PC-9 (cell line): ENCODE measurements at regions not wholly inside any gene's neighbourhood (a gene's known extent, or its start where the extent isn't known, plus 50 kb on each side); places are given as distances from the start of the nearest gene placed in this dataset.
A peak's percentile ranks its signal among the peaks of the same experiment; 100 is the strongest.

Experiments
- BruUV-seq: library from RNA; stranded (reverse); fragments of 400-500 nt; replicated peaks from 2 replicates; lab custom pipeline; 2021; lab: Mats Ljungman, UMichigan
- CTCF ChIA-PET: fragments of 300-600 bp; sonication (Branson Sonifier 250); formaldehyde crosslinking; loops from one replicate; lab custom pipeline; 2022; ENCODE audit warnings: antibody characterized with exemption; lab: Charles Lee
- POLR2A ChIA-PET: fragments of 300-600 bp; sonication (Branson Sonifier 250); formaldehyde crosslinking; loops from one replicate; lab custom pipeline; 2022; ENCODE audit warnings: antibody characterized with exemption; ENCODE audit not compliant: unreplicated experiment; lab: Charles Lee
- DNase-seq, 2 experiments: peaks; one replicate each; pipeline versions ENCODE4 v3.0.0 to v3.0.0-alpha.2; 2015 to 2022; ENCODE audit warnings: mixed read lengths in 1 of 2
- H2AFZ ChIP-seq: fragments of 200-600 bp; sonication (generic); 2 replicates; pipeline ENCODE4 v1.8.1; 2017; ENCODE audit warnings: antibody characterized with exemption
- H3F3A ChIP-seq: fragments of 200-600 bp; sonication (generic); 2 replicates; pipeline ENCODE4 v1.8.1; 2017; ENCODE audit warnings: antibody characterized with exemption, mild to moderate bottlenecking, low read depth; ENCODE audit not compliant: insufficient read depth
- H3K27ac ChIP-seq: fragments of 200-600 bp; sonication (generic); 2 replicates; pipeline ENCODE4 v1.6.1; 2016; ENCODE audit warnings: mixed run types
- H3K27me3 ChIP-seq: fragments of 200-600 bp; sonication (generic); 2 replicates; pipeline ENCODE4 v1.6.1; 2016; ENCODE audit warnings: low read depth, mixed run types; ENCODE audit not compliant: insufficient read depth
- H3K36me3 ChIP-seq: fragments of 200-600 bp; sonication (generic); 2 replicates; pipeline ENCODE4 v1.6.1; 2016; ENCODE audit warnings: low read depth, mixed run types
- H3K4me1 ChIP-seq: fragments of 200-600 bp; sonication (generic); replicated peaks from 2 replicates; pipeline ENCODE4 v1.6.1; 2016; ENCODE audit warnings: mixed run types; ENCODE audit not compliant: insufficient read depth
- H3K4me2 ChIP-seq: fragments of 200-600 bp; sonication (generic); 2 replicates; pipeline ENCODE4 v1.6.1; 2017; ENCODE audit warnings: mixed run types
- H3K4me3 ChIP-seq: fragments of 200-600 bp; sonication (generic); 2 replicates; pipeline ENCODE4 v1.6.1; 2016; ENCODE audit warnings: mixed run types
- H3K79me2 ChIP-seq: fragments of 200-600 bp; sonication (generic); 2 replicates; pipeline ENCODE4 v1.6.1; 2017; ENCODE audit warnings: low read depth, mixed run types
- H3K9me2 ChIP-seq: fragments of 200-600 bp; sonication (generic); 2 replicates; pipeline ENCODE4 v1.8.1; 2017; ENCODE audit warnings: mild to moderate bottlenecking; ENCODE audit not compliant: insufficient read depth
- H3K9me3 ChIP-seq: fragments of 200-600 bp; sonication (generic); 2 replicates; pipeline ENCODE4 v1.8.1; 2016; ENCODE audit warnings: low read depth; ENCODE audit not compliant: insufficient read depth
- H4K20me1 ChIP-seq: fragments of 200-600 bp; sonication (generic); 2 replicates; pipeline ENCODE4 v1.8.1; 2017; ENCODE audit not compliant: insufficient read depth
- CTCF ChIP-seq: fragments of 200-600 bp; sonication (generic); conservative IDR thresholded peaks from 2 replicates; pipeline ENCODE4 v1.6.1; 2017; ENCODE audit warnings: mixed run types, antibody characterized with exemption, mild to moderate bottlenecking, moderate library complexity
- EZH2 ChIP-seq: fragments of 200-600 bp; sonication (generic); IDR thresholded peaks from 2 replicates; pipeline ENCODE4 v1.8.0; 2017; ENCODE audit warnings: antibody characterized with exemption, low read depth
- intact Hi-C: fragments of 100-400 bp; cut with micrococcal nuclease; formaldehyde crosslinking; loops from one replicate; pipeline ENCODE4 v1.10.0; 2022; ENCODE audit not compliant: unreplicated experiment

- no peaks in the 10 kb centered on the region for H3K36me3 ChIP-seq
- peaks cover 26% of the 10 kb centered on the region for H3K4me1 ChIP-seq
- POLR2A ChIA-PET = interaction anchor here (0.7 to 1.3 kb wide), 2 partner anchors 100 to 103 kb away, joined by 4 to 7 read pairs; partner anchors contain the start of gene EFNB1
- no peak overlapping the region for H3K27ac ChIP-seq
- peak in 1 of 2 experiments; percentile 34 for DNase-seq
- CTCF ChIA-PET = no interaction called here
- TF ChIP-seq EZH2 (no peak), CTCF (no peak)
- H3K27me3 ChIP-seq = no peaks in the 10 kb centered on the region
- H3K9me3 ChIP-seq = no peaks in the 10 kb centered on the region
- intact Hi-C loops = loop anchor here (2.0 to 5.0 kb wide), 3 partner anchors 66 to 103 kb away; partner anchors contain the start of gene EFNB1
- no peak overlapping the region for H3K4me2 ChIP-seq
- H4K20me1 ChIP-seq = no peaks in the 10 kb centered on the region
- H3K79me2 ChIP-seq = no peaks in the 10 kb centered on the region
- H3K4me3 ChIP-seq = no peak overlapping the region
- BruUV-seq = no TSS peak
- no peaks in the 10 kb centered on the region for H3K9me2 ChIP-seq
- H2AFZ ChIP-seq = no peak overlapping the region
- H3F3A ChIP-seq = no peaks in the 10 kb centered on the region
These were observed 102.5 kb downstream of the EFNB1 start for GRCh38 chrX:68931345-68931744.

DNA sequence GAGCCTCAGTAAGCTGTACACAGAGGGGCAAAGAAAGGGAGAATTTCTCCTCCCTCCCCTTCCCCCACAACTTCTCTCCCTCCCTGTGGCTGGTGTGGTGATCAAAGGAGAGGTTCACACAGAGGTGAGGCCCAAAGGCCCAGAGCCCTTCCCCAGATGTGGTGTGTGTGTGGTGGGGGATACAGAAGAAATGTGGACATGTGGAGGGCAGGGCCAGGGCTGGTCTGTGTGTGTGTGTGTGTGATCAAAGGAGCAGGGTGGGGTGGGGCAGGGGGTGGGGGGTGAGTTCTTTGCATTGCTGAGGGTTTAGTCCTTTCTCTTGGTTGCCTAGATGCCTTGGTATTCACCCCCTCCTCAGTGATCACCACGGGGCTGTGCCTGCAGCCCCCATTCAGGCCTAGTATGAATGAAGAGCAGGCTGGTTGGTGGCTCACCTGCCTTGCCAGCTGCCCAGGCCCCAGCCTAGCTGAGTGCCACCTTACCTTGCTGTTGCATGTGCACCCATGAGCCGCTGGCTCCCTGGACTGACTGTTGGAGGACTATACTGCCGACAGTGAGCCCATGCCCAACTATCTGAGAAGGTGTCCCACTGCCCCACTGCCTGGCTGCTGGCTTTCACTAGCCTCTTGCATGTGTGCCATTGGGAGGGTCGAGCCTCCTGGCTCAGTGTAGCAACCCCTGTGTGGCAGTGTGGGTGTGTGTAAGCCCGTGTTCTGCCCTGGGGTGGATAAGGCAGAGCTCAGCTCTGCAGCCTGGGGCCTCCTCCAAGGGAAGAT lies 101.9 kb downstream of the EFNB1 start:
- ChIA-PET CTCF (no interaction called here), POLR2A (interaction anchor here (0.7 to 1.3 kb wide), 2 partner anchors 101 to 102 kb away, joined by 4 to 7 read pairs; partner anchors contain the start of gene EFNB1)
- BruUV-seq = no TSS peak
- peaks cover 26% of the 10 kb centered on the region for H3K4me1 ChIP-seq
- no peak overlapping the region for H2AFZ ChIP-seq
- no peaks in the 10 kb centered on the region for H4K20me1 ChIP-seq
- intact Hi-C loops = loop anchor here (2.0 to 5.0 kb wide), 3 partner anchors 67 to 102 kb away; partner anchors contain the start of gene EFNB1
- H3K27ac ChIP-seq = no peak overlapping the region
- DNase-seq = peak in 1 of 2 experiments; percentile 46
- no peaks in the 10 kb centered on the region for H3F3A ChIP-seq
- no peaks in the 10 kb centered on the region for H3K27me3 ChIP-seq
- no peaks in the 10 kb centered on the region for H3K36me3 ChIP-seq
- no peaks in the 10 kb centered on the region for H3K9me2 ChIP-seq
- no peaks in the 10 kb centered on the region for H3K9me3 ChIP-seq
- no peak overlapping the region for H3K4me3 ChIP-seq
- H3K79me2 ChIP-seq = no peaks in the 10 kb centered on the region
- TF ChIP-seq EZH2 = no peak
- TF ChIP-seq CTCF = no peak
- H3K4me2 ChIP-seq = no peak overlapping the region

DNA sequence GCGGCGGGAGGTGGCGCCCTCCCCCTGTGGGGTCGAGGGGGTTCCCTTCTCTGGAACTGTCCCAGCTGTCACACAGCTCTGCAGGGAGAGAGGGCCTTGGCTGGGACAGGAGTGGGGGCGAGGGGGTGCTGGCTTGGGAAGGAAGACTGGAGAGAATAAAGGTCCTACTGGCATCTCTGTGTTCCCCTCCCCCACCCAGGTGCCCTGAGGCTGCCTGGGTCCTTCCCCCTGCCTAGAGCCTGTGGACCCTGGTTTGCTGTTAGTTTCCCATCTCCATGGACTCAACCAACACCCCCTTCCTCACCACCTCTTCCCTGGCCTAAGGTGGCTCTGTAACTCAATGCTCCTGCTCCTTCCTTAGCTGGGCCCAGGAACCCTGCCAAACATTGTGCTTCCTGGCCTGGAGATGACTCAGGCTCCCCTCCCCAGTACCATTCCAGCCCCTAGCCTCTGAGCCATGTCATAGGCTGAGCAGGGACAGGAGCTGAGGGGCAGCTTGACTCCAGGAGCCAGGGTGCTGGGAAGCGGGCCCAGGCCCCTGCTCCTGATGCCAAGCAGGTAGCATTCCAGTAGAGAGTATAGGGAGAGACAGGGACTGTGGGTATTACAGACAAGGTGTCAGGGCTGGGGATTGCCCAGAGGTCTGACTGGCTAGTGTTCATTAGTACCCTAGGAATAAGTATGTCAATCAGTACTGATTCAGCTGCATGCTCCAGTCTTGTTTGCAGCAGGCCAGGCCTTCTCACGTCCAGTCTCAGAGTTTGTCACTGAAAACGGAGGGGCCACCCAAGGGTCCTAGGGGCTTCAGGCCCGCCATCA lies 100.7 kb downstream of the EFNB1 start:
- Histone ChIP-seq H3K79me2 (no peaks in the 10 kb centered on the region), H3K4me2 (peak overlapping the region; percentile 1; the same call in 1 of the 2 replicates), H3K36me3 (no peaks in the 10 kb centered on the region), H3K9me3 (no peaks in the 10 kb centered on the region), H3K9me2 (no peaks in the 10 kb centered on the region), H4K20me1 (no peaks in the 10 kb centered on the region), H3K4me3 (no peak overlapping the region), H3K27ac (no peak overlapping the region), H2AFZ (no peak overlapping the region), H3F3A (no peaks in the 10 kb centered on the region), H3K4me1 (peaks cover 26% of the 10 kb centered on the region), H3K27me3 (no peaks in the 10 kb centered on the region)
- DNase-seq = peak; percentile 64 to 77
- BruUV-seq = TSS peak; percentile 59
- POLR2A ChIA-PET = interaction anchor here (0.6 to 1.4 kb wide), 2 partner anchors 86 to 101 kb away, joined by 3 to 9 read pairs; partner anchors contain the start of gene EFNB1
- no peak for TF ChIP-seq EZH2
- no peak for TF ChIP-seq CTCF
- CTCF ChIA-PET = no interaction called here
- intact Hi-C loops = loop anchor here (2.0 to 5.0 kb wide), 3 partner anchors 68 to 103 kb away; partner anchors contain the start of gene EFNB1
